HG03280 (cell line): ENCODE measurements at regions not wholly inside any gene's neighbourhood (a gene's known extent, or its start where the extent isn't known, plus 50 kb on each side); places are given as distances from the start of the nearest gene placed in this dataset.
"Not testable (repeated sequence)": the region's sequence is repeated elsewhere in the genome, so short reads cannot be mapped to it uniquely, and the experiment has no call there.

ENCODE experiments used
- ATAC-seq: cut with Tn5 transposase; IDR thresholded peaks from one replicate; pipeline ENCODE4 v1.9.1; 2021; ENCODE audit warnings: mild to moderate bottlenecking, moderate library complexity; ENCODE audit not compliant: unreplicated experiment

- no peak for ATAC-seq
These were observed 606.1 kb upstream of the CPEB2 start for GRCh38 chr4:14396183-14396582.

DNA sequence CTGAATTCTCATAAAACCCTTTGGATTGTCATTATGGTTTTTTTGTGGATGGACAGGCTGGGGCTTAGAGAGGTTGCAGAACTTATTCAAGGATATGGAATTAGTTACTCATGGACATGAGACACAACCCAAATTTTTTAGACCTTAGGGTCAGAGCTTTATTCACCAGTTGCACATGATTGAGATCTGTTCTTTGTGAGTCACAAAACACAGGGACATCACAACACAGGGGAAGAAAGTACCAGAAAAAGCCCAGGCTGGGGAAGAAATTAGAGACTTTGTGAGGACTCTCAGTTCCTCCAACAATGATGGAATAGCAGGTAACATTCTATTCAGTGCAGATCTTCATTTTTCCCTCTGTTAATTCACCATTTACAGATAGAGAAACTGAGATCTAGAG, 602.4 kb upstream of the CPEB2 start:
- no peak for ATAC-seq

DNA sequence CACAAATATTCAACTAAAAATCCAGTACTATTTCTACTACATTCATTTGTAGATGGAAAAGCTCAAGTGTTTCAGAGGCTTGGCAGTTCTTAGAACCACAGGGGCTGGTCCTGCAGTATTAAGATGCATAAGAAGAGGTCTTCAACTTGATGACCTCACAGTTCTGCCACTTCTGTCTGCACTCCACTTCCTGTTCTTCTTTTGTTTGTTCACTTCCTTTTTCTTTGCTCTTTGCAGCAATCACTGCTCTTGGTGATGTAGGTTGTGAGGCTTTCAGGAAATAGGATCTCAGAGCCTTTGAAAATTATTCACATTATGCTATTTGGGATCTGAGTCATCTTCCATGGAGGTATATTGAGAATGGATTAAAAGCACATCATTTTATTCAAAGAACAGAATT, 602.0 kb upstream of the CPEB2 start:
- ATAC-seq: no peak

GRCh38 chr4:14403132-14403531, 599.1 kb upstream of the CPEB2 start:
- no peak for ATAC-seq

DNA sequence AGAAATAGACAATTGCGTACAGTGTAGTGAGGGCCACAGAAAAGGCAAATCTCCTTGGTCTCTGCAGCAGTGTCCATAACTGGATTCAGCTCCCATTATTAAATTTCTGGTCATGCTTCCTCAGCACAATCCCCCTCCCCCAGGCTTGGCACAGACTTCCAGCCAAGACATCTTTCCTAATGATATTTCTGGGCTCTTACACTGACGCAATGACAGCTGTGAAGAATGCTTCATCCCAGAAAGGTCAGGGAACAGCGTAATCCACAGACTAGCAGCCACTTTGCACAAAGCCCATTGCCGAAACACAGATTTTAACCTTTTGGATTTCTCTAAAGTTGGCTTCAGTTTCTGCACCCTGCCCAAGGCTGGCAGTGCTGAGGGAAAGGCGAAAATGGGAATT, 597.6 kb upstream of the CPEB2 start:
- no peak for ATAC-seq

DNA sequence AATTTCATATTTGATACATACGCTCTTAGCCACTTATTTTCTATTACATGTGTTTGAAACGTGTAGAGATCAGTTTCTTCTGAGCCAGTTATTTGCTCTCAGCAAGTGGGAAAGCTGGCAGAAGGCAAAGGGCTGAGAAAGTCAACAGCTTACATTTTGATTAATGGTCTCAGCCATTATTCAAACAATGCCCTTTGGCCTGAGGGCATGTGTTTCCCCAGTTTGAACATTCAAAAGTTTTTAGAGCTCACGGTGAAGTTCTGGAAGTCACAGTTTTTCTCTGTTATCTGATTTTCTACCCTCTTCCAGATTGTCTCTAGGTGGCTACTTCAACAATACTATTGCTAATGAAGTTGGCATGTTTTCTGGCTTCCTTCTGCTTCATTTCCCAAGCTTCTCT, 591.8 kb upstream of the CPEB2 start:
- no peak for ATAC-seq

- no peak for ATAC-seq
These were observed 587.1 kb upstream of the CPEB2 start for GRCh38 chr4:14415146-14415545.

- no peak for ATAC-seq
These were observed 582.8 kb upstream of the CPEB2 start for GRCh38 chr4:14419516-14419915.

GRCh38 chr4:14426297-14426696, 576.0 kb upstream of the CPEB2 start:
- not testable (repeated sequence) for ATAC-seq

DNA sequence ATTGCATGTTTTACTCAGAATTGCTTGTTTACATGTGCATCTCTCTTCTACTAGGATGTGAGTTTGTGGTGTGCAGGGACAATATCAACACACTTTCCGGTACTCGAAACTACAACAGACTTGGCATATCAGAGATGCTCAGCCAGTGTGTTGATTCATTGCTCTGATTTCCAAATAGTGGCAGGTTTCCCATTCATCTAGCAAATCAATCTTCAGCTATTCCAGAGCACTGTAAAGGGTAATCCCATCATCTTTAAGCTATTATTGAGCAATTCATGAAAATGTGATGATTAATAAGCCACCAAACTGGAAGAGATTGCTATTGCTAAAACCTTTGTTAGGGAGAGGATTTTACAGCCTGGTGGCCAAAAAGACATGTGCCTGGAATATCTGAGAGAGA, 574.2 kb upstream of the CPEB2 start:
- ATAC-seq: no peak

DNA sequence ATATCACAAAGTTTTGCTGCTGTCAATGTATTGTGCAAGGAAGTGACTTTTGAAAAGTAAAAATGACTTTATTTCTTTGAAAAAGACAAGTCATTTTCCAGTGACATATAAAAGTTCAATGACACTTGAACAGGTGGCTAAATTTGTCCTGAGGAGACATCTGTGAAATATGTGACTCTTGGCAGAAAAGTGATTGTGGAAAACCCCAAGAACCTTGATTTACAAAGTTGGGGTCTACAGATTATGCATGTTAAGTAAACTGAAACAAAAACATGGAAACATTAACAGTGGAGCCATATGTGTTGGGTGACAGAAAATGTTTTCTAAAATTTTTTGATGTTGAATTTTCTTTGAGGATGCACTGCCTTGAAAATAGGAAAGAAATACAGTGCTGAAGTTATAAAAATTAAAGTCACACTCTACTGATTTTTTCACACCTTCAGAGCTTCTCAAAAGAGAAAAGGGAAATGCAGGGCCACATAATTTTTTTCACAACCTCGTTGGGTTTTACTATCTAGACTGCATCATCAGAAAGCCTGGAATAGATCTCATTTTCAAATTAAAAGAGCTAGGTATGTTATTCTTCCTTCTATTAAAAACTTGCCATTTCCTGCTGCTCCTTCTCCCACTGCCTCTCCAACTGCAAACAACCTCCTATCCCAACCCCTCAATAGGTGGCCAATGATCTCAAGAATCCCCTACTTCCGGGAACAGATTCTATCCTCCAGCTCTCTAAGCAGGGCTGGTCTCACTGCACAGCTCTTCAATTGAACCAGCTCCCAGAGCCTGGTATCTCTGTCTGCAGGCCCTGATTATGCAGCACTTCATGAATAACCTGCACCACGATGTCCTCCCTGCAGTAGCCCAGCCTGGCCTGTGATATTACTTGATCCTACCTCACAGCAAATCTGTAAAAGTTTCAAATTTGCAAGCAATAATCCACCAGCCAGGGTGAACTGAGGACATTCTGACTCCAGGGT, 570.8 kb upstream of the CPEB2 start:
- no peak for ATAC-seq

DNA sequence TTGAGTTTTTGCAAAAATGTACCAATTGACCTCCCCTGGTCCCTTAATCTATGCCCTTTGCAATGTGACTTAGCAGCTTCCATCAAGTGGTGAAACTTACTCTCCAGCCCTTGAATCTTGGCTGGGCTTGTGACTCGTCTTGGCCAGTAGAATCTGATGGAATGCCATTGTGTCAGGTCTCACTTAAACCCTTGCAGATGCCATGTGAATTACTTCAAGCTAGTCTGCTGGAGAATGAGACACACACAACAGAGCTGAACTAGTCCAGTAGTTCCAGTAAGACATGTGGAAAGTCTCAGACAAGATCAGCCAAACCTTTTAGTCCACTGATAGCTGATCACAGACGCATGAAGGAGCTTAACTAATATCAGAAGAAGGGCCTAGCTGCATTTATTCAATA, 567.8 kb upstream of the CPEB2 start:
- ATAC-seq: no peak

GRCh38 chr4:14434916-14435315, 567.4 kb upstream of the CPEB2 start:
- no peak for ATAC-seq

GRCh38 chr4:14441561-14441960, 560.7 kb upstream of the CPEB2 start:
- no peak for ATAC-seq

GRCh38 chr4:14445882-14446281, 556.4 kb upstream of the CPEB2 start:
- no peak for ATAC-seq

DNA sequence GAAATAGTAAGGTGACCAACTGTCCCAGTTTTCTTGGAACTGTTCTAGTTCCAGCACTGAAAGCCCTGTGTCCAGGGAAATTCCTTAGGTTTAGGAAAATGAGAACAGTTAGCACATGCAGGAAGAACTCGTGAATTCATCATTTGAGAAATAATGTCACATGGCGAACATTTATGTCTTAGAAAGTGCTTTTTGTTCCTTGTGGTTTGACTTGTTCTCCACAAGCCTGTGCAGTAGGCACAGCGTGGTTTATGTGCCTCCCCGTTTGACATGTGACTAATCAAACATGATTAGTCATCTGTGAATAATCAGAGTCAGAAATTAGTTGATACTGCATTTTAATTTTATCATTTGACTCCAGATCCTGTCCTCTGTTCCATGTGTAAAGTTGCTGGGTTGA, 556.0 kb upstream of the CPEB2 start:
- ATAC-seq: no peak

DNA sequence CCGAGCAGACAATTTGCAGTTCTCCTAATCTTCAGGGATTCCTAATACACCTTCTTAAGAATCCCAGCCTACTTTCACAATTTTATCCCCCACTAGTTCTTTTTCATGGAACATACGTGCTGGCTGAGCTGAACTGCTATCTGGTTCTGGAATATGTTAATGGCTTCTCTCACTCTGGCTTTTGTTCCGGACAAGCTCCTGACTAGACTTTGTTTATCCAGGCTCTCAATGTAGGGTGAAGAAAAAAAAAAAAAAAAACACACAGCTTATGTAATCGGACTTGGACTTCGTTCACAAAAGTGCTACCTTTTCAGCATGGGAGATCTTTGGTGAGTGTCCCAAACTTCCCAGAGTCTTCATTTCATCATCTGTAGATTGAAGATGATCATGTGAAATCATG, 555.4 kb upstream of the CPEB2 start:
- no peak for ATAC-seq

GRCh38 chr4:14449308-14449707, 553.0 kb upstream of the CPEB2 start:
- ATAC-seq: no peak

GRCh38 chr4:14452001-14452400, 550.3 kb upstream of the CPEB2 start:
- ATAC-seq: no peak

- ATAC-seq: no peak
These were observed 549.5 kb upstream of the CPEB2 start for GRCh38 chr4:14452764-14453163.

GRCh38 chr4:14458463-14458862, 543.8 kb upstream of the CPEB2 start:
- ATAC-seq: no peak

DNA sequence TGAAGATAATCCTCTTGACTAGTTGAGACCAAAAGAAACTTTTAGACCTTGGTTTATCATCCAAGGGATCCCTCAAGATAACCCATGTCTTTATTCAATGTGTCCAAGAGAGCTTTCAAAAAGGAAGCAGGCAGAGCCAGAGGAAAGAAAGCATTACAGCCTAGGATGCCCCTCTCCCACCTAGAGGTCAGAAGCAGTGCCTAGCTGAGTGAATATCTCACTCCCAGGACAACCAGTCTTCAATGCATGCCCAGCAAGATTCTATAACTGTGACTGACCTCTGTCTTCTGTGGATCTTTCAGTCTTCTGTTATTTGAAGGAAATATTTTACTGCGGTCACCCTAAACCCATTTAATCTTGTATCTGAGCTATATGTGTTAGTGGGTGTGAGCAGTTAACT, 537.2 kb upstream of the CPEB2 start:
- no peak for ATAC-seq

- ATAC-seq: no peak
These were observed 536.8 kb upstream of the CPEB2 start for GRCh38 chr4:14465507-14465906.
